MM.1S (cell line): ENCODE measurements at regions not wholly inside any gene's neighbourhood (a gene's known extent, or its start where the extent isn't known, plus 50 kb on each side); places are given as distances from the start of the nearest gene placed in this dataset.

ENCODE experiments used
- DNase-seq: peaks from one replicate; pipeline ENCODE4 v3.0.0-alpha.2; 2015
- H2AFZ ChIP-seq: fragments of 300-600 bp; sonication (generic); 2 replicates; pipeline ENCODE4 v1.6.0; 2016; ENCODE audit warnings: antibody characterized with exemption, low read length
- H3F3A ChIP-seq: fragments of 300-600 bp; sonication (generic); 2 replicates; pipeline ENCODE4 v1.6.1; 2016; ENCODE audit warnings: mild to moderate bottlenecking, antibody characterized with exemption, low read length, moderate library complexity, mixed read lengths; ENCODE audit not compliant: insufficient read depth
- H3K27ac ChIP-seq: fragments of 300-600 bp; sonication (generic); 2 replicates; pipeline ENCODE4 v1.5.1; 2016; ENCODE audit warnings: mild to moderate bottlenecking, low read length
- H3K27me3 ChIP-seq: fragments of 300-600 bp; sonication (generic); replicated peaks from 2 replicates; pipeline ENCODE4 v1.6.0; 2016; ENCODE audit warnings: low read length; ENCODE audit not compliant: insufficient read depth
- H3K36me3 ChIP-seq: fragments of 300-600 bp; sonication (generic); replicated peaks from 2 replicates; pipeline ENCODE4 v1.6.1; 2016; ENCODE audit warnings: mild to moderate bottlenecking, low read length, mixed read lengths; ENCODE audit not compliant: insufficient read depth
- H3K4me1 ChIP-seq: fragments of 300-600 bp; sonication (generic); 2 replicates; pipeline ENCODE4 v1.6.1; 2016; ENCODE audit warnings: low read length, mixed read lengths
- H3K4me2 ChIP-seq: fragments of 300-600 bp; sonication (generic); 2 replicates; pipeline ENCODE4 v1.6.0; 2016; ENCODE audit warnings: low read depth, low read length
- H3K4me3 ChIP-seq: fragments of 300-600 bp; sonication (generic); 2 replicates; pipeline ENCODE4 v1.5.1; 2016; ENCODE audit warnings: low read length, mixed read lengths
- H3K79me2 ChIP-seq: fragments of 300-600 bp; sonication (generic); 2 replicates; pipeline ENCODE4 v1.6.1; 2016; ENCODE audit warnings: mixed run types, low read length, mixed read lengths
- H3K9ac ChIP-seq: fragments of 300-600 bp; sonication (generic); 2 replicates; pipeline ENCODE4 v1.6.1; 2016; ENCODE audit warnings: low read length, mixed read lengths
- H3K9me2 ChIP-seq: fragments of 300-600 bp; sonication (generic); replicated peaks from 2 replicates; pipeline ENCODE4 v1.6.1; 2016; ENCODE audit warnings: mild to moderate bottlenecking, low read length, mixed read lengths; ENCODE audit not compliant: insufficient read depth
- H3K9me3 ChIP-seq: fragments of 300-600 bp; sonication (generic); replicated peaks from 2 replicates; pipeline ENCODE4 v1.6.1; 2016; ENCODE audit warnings: mild to moderate bottlenecking, low read length, mixed read lengths; ENCODE audit not compliant: insufficient read depth
- H4K20me1 ChIP-seq: fragments of 300-600 bp; sonication (generic); 2 replicates; pipeline ENCODE4 v1.6.1; 2016; ENCODE audit warnings: mild to moderate bottlenecking, low read length, moderate library complexity, mixed read lengths; ENCODE audit not compliant: insufficient read depth
- EZH2 ChIP-seq: fragments of 300-600 bp; sonication (generic); optimal IDR thresholded peaks from 2 replicates; pipeline ENCODE3; 2017; ENCODE audit warnings: low read depth, mild to moderate bottlenecking, antibody characterized with exemption, low read length, mixed read lengths
- EZH2phosphoT487 ChIP-seq: fragments of 300-600 bp; sonication (generic); IDR thresholded peaks from 2 replicates; pipeline ENCODE4 v1.6.1; 2018; ENCODE audit warnings: antibody characterized with exemption, low read length
- TF ChIP-seq, protein P1 (sequence below): fragments of 300-600 bp; sonication (generic); IDR thresholded peaks from 2 replicates; pipeline ENCODE4 v1.5.1; 2016; ENCODE audit warnings: antibody characterized with exemption, low read length, mixed read lengths

- Histone ChIP-seq H3K27me3 (no peaks in the 10 kb centered on the region), H4K20me1 (no peaks in the 10 kb centered on the region), H3K9me2 (no peaks in the 10 kb centered on the region), H2AFZ (no peak overlapping the region), H3K9me3 (no peaks in the 10 kb centered on the region), H3K36me3 (no peaks in the 10 kb centered on the region), H3K4me2 (no peak overlapping the region), H3K4me1 (no peaks in the 10 kb centered on the region), H3K79me2 (no peaks in the 10 kb centered on the region), H3K4me3 (no peak overlapping the region), H3F3A (no peaks in the 10 kb centered on the region), H3K9ac (no peak overlapping the region), H3K27ac (no peak overlapping the region)
- no peak for DNase-seq
- TF ChIP-seq EZH2phosphoT487 (no peak), EZH2 (no peak)
- TF ChIP-seq, protein P1, sequence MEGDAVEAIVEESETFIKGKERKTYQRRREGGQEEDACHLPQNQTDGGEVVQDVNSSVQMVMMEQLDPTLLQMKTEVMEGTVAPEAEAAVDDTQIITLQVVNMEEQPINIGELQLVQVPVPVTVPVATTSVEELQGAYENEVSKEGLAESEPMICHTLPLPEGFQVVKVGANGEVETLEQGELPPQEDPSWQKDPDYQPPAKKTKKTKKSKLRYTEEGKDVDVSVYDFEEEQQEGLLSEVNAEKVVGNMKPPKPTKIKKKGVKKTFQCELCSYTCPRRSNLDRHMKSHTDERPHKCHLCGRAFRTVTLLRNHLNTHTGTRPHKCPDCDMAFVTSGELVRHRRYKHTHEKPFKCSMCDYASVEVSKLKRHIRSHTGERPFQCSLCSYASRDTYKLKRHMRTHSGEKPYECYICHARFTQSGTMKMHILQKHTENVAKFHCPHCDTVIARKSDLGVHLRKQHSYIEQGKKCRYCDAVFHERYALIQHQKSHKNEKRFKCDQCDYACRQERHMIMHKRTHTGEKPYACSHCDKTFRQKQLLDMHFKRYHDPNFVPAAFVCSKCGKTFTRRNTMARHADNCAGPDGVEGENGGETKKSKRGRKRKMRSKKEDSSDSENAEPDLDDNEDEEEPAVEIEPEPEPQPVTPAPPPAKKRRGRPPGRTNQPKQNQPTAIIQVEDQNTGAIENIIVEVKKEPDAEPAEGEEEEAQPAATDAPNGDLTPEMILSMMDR: no peak
These were observed 680.6 kb downstream of the EPHA3 start for GRCh38 chr3:89787979-89788378.

- H3K9me3 ChIP-seq: no peaks in the 10 kb centered on the region
- DNase-seq: no peak
- no peaks in the 10 kb centered on the region for H3K4me1 ChIP-seq
- H3K27ac ChIP-seq: no peak overlapping the region
- no peak overlapping the region for H3K9ac ChIP-seq
- H3K27me3 ChIP-seq: no peaks in the 10 kb centered on the region
- H4K20me1 ChIP-seq: no peaks in the 10 kb centered on the region
- H2AFZ ChIP-seq: no peak overlapping the region
- no peaks in the 10 kb centered on the region for H3K36me3 ChIP-seq
- no peaks in the 10 kb centered on the region for H3K9me2 ChIP-seq
- no peak overlapping the region for H3K4me2 ChIP-seq
- H3F3A ChIP-seq: no peaks in the 10 kb centered on the region
- H3K79me2 ChIP-seq: no peaks in the 10 kb centered on the region
- H3K4me3 ChIP-seq: no peak overlapping the region
- TF ChIP-seq EZH2phosphoT487 (no peak), EZH2 (no peak)
- TF ChIP-seq, protein P1: no peak
These were observed 688.1 kb downstream of the EPHA3 start for GRCh38 chr3:89795506-89795905.

GRCh38 chr3:89802881-89803280, 695.5 kb downstream of the EPHA3 start:
- Histone ChIP-seq H3K9me2 (no peaks in the 10 kb centered on the region), H3K9me3 (no peaks in the 10 kb centered on the region), H3K4me3 (no peak overlapping the region), H3K36me3 (no peaks in the 10 kb centered on the region), H3K79me2 (no peaks in the 10 kb centered on the region), H4K20me1 (no peaks in the 10 kb centered on the region), H3K9ac (no peak overlapping the region), H3K27ac (no peak overlapping the region), H3F3A (no peaks in the 10 kb centered on the region), H3K4me1 (no peaks in the 10 kb centered on the region), H3K27me3 (no peaks in the 10 kb centered on the region), H2AFZ (no peak overlapping the region), H3K4me2 (no peak overlapping the region)
- DNase-seq: no peak
- TF ChIP-seq, protein P1: no peak

DNA sequence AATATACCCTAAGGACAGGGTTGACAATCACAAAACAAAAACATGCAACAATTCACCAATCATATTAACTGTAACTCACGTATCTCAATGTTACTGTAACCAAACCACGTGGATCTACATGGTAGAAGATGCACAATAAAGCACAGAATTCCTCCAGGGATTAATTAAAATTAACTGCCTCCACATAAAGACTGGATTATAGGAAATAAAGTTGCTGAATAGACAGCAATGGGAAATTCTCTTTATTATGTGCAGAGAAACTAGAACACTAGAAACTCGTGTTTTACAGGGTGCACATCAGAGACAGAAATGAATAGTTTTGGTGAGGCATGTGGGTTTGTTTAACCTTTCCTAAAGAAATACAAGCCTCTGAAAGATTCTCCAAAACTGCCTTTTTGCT, 696.3 kb downstream of the EPHA3 start:
- H3K4me1 ChIP-seq: no peaks in the 10 kb centered on the region
- no peaks in the 10 kb centered on the region for H3F3A ChIP-seq
- no peaks in the 10 kb centered on the region for H3K79me2 ChIP-seq
- H4K20me1 ChIP-seq: no peaks in the 10 kb centered on the region
- H2AFZ ChIP-seq: no peak overlapping the region
- H3K9me3 ChIP-seq: no peaks in the 10 kb centered on the region
- no peak overlapping the region for H3K4me3 ChIP-seq
- H3K27ac ChIP-seq: no peak overlapping the region
- no peak overlapping the region for H3K4me2 ChIP-seq
- DNase-seq: no peak
- H3K27me3 ChIP-seq: no peaks in the 10 kb centered on the region
- TF ChIP-seq EZH2phosphoT487: no peak
- no peak for TF ChIP-seq EZH2
- TF ChIP-seq, protein P1: no peak
- H3K36me3 ChIP-seq: no peaks in the 10 kb centered on the region
- H3K9ac ChIP-seq: no peak overlapping the region
- H3K9me2 ChIP-seq: no peaks in the 10 kb centered on the region
